Astrocyte (in vitro differentiated cells and primary cell): ENCODE measurements at regions not wholly inside any gene's neighbourhood (a gene's known extent, or its start where the extent isn't known, plus 50 kb on each side); places are given as distances from the start of the nearest gene placed in this dataset.

Experiments
- DNase-seq: peaks from one replicate; pipeline ENCODE4 v3.0.0-alpha.2; 2010; ENCODE audit warnings: low read depth
- FAIRE-seq: peaks from 2 replicates; lab custom pipeline; 2011; peaks lifted over from hg19 to GRCh38; lab: Jason Lieb, UNC
- H2AFZ ChIP-seq: 2 replicates; pipeline ENCODE4 v1.6.0; 2012; ENCODE audit warnings: low read depth, low read length, inconsistent platforms
- H3K27ac ChIP-seq: 2 replicates; pipeline ENCODE4 v1.5.1; 2011; ENCODE audit warnings: low read depth, low read length, inconsistent platforms
- H3K27me3 ChIP-seq: 2 replicates; pipeline ENCODE4 v1.6.0; 2011; ENCODE audit warnings: low read length, inconsistent platforms; ENCODE audit not compliant: insufficient read depth
- H3K36me3 ChIP-seq: 2 replicates; pipeline ENCODE4 v1.5.1; 2011; ENCODE audit warnings: low read length, inconsistent platforms; ENCODE audit not compliant: insufficient read depth
- H3K4me1 ChIP-seq: 2 replicates; pipeline ENCODE4 v1.5.1; 2011; ENCODE audit warnings: low read length, inconsistent platforms; ENCODE audit not compliant: insufficient read depth
- H3K4me2 ChIP-seq: 2 replicates; pipeline ENCODE4 v1.6.0; 2012; ENCODE audit warnings: low read length, inconsistent platforms
- H3K4me3 ChIP-seq: 2 replicates; pipeline ENCODE4 v1.5.1; 2011; ENCODE audit warnings: low read depth, mild to moderate bottlenecking, low read length, inconsistent platforms; ENCODE audit not compliant: insufficient read depth
- H3K79me2 ChIP-seq: 2 replicates; pipeline ENCODE4 v1.6.0; 2012; ENCODE audit warnings: mild to moderate bottlenecking, low read length, inconsistent platforms; ENCODE audit not compliant: insufficient read depth
- H3K9ac ChIP-seq: 2 replicates; pipeline ENCODE4 v1.6.0; 2012; ENCODE audit warnings: mild to moderate bottlenecking, low read length, inconsistent platforms
- H3K9me3 ChIP-seq: 2 replicates; pipeline ENCODE4 v1.5.1; 2012; ENCODE audit warnings: low read depth, mild to moderate bottlenecking, low read length, inconsistent platforms; ENCODE audit not compliant: insufficient read depth
- H4K20me1 ChIP-seq: 2 replicates; pipeline ENCODE4 v1.6.0; 2012; ENCODE audit warnings: low read length, inconsistent platforms; ENCODE audit not compliant: insufficient read depth
- H3K27ac Mint-ChIP-seq: one replicate; pipeline ENCODE4 v1.8.0; 2021; ENCODE audit warnings: mild to moderate bottlenecking, mixed read lengths; ENCODE audit not compliant: unreplicated experiment
- H3K27me3 Mint-ChIP-seq: one replicate; pipeline ENCODE4 v1.8.0; 2021; ENCODE audit warnings: low read depth, mixed read lengths; ENCODE audit not compliant: unreplicated experiment
- H3K36me3 Mint-ChIP-seq: one replicate; pipeline ENCODE4 v1.8.0; 2021; ENCODE audit warnings: low read depth, mixed read lengths; ENCODE audit not compliant: unreplicated experiment
- H3K4me1 Mint-ChIP-seq: one replicate; pipeline ENCODE4 v1.8.0; 2021; ENCODE audit warnings: low read depth, mixed read lengths; ENCODE audit not compliant: unreplicated experiment
- H3K4me3 Mint-ChIP-seq: one replicate; pipeline ENCODE4 v1.8.0; 2021; ENCODE audit warnings: mild to moderate bottlenecking, moderate library complexity, mixed read lengths; ENCODE audit not compliant: unreplicated experiment
- H3K9me3 Mint-ChIP-seq: one replicate; pipeline ENCODE4 v1.8.0; 2021; ENCODE audit warnings: mild to moderate bottlenecking, mixed read lengths; ENCODE audit not compliant: unreplicated experiment
- CTCF ChIP-seq: IDR thresholded peaks from 2 replicates; pipeline ENCODE4 v1.5.1; 2011; ENCODE audit warnings: low read depth, mild to moderate bottlenecking, inconsistent platforms, low read length, moderate library complexity; ENCODE audit not compliant: insufficient read depth
- EZH2 ChIP-seq: IDR thresholded peaks from 2 replicates; pipeline ENCODE4 v1.6.1; 2012; ENCODE audit warnings: mild to moderate bottlenecking, low read length, inconsistent platforms; ENCODE audit not compliant: insufficient read depth

- FAIRE-seq (no peak), DNase-seq (no peak)
- Histone ChIP-seq H3K4me2 (no peak overlapping the region), H3K4me1 (no peaks in the 10 kb centered on the region), H3K79me2 (no peaks in the 10 kb centered on the region), H3K27ac (no peak overlapping the region), H3K36me3 (no peaks in the 10 kb centered on the region), H3K4me3 (no peak overlapping the region), H3K27me3 (no peaks in the 10 kb centered on the region), H2AFZ (no peak overlapping the region), H3K9ac (no peak overlapping the region), H4K20me1 (no peaks in the 10 kb centered on the region), H3K9me3 (peaks cover 3% of the 10 kb centered on the region)
- Mint-ChIP-seq H3K9me3 (no peaks in the 10 kb centered on the region), H3K27ac (no peak overlapping the region), H3K36me3 (no peaks in the 10 kb centered on the region), H3K27me3 (no peaks in the 10 kb centered on the region), H3K4me3 (no peak overlapping the region), H3K4me1 (peaks cover 2% of the 10 kb centered on the region)
- TF ChIP-seq CTCF (no peak), EZH2 (no peak)
Observed at GRCh38 chr16:26645614-26646013, 421.1 kb upstream of the C16orf82 start.

- H3K4me2 ChIP-seq: no peak overlapping the region
- no peaks in the 10 kb centered on the region for H3K4me1 ChIP-seq
- FAIRE-seq (no peak), DNase-seq (no peak)
- no peak overlapping the region for H3K9ac ChIP-seq
- H4K20me1 ChIP-seq: no peaks in the 10 kb centered on the region
- H3K79me2 ChIP-seq: no peaks in the 10 kb centered on the region
- no peaks in the 10 kb centered on the region for H3K36me3 ChIP-seq
- Mint-ChIP-seq H3K27me3 (no peaks in the 10 kb centered on the region), H3K9me3 (no peaks in the 10 kb centered on the region), H3K27ac (no peak overlapping the region), H3K36me3 (no peaks in the 10 kb centered on the region), H3K4me1 (peaks cover 2% of the 10 kb centered on the region), H3K4me3 (no peak overlapping the region)
- TF ChIP-seq EZH2: no peak
- no peak for TF ChIP-seq CTCF
- H3K9me3 ChIP-seq: peaks cover 3% of the 10 kb centered on the region
- H3K27me3 ChIP-seq: no peaks in the 10 kb centered on the region
- H2AFZ ChIP-seq: no peak overlapping the region
- no peak overlapping the region for H3K4me3 ChIP-seq
- H3K27ac ChIP-seq: no peak overlapping the region
Observed at GRCh38 chr16:26647870-26648269, 418.9 kb upstream of the C16orf82 start.

GRCh38 chr16:26648851-26649250 is 417.9 kb upstream of the C16orf82 start:
- Histone ChIP-seq H3K27me3 (no peaks in the 10 kb centered on the region), H3K4me1 (no peaks in the 10 kb centered on the region), H3K27ac (no peak overlapping the region), H3K36me3 (no peaks in the 10 kb centered on the region), H3K9ac (no peak overlapping the region), H3K9me3 (peaks cover 3% of the 10 kb centered on the region), H4K20me1 (no peaks in the 10 kb centered on the region), H3K79me2 (no peaks in the 10 kb centered on the region), H2AFZ (no peak overlapping the region), H3K4me2 (no peak overlapping the region), H3K4me3 (no peak overlapping the region)
- Mint-ChIP-seq H3K27me3 (no peaks in the 10 kb centered on the region), H3K4me1 (no peaks in the 10 kb centered on the region), H3K27ac (no peak overlapping the region), H3K36me3 (no peaks in the 10 kb centered on the region), H3K4me3 (no peak overlapping the region), H3K9me3 (no peaks in the 10 kb centered on the region)
- TF ChIP-seq CTCF: no peak
- no peak for TF ChIP-seq EZH2
- FAIRE-seq (no peak), DNase-seq (no peak)
